ENCODE measurements at regions not wholly inside any gene's neighbourhood (a gene's known extent, or its start where the extent isn't known, plus 50 kb on each side); places are given as distances from the start of the nearest gene placed in this dataset.

DNA sequence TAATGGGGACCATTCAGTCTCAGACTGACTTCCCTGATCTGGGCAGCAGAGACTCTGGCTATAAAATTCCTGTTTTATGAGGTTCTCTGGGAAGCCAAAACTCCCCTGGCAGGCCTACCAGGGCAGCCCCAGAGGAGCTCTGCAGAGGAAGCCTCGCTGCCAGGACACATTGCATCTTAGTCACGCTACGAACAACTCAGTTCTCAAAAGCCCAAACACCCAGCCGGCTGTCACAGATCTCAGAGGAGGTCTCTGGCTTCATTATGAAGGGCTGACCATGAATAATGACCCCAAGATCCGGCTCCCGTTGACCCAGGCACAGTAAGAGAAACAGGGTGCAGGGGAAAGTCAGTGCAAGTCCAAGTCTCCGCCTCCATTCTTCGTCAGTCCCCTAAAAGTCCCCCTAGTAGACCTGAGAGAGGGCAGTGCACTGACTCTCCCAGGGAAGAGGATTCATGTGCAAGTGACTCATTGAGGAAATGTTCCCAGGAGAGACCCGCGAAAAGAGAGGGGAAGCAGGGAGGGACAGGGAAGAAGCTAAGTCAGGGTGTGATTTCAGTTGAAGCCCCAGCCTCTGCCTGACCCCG is 212.3 kb downstream of the CYP26B1 start:
- H3K36me3 ChIP-seq (ENCODE audit: control insufficient read depth, insufficient read depth, low read length), result no peaks in the 10 kb centered on the region
- no peak overlapping the region for H3K9ac ChIP-seq (ENCODE audit: low read length)
- H3K4me1 ChIP-seq (ENCODE audit: control insufficient read depth, insufficient read depth, low read length), result peaks cover 10% of the 10 kb centered on the region
- H3K27ac ChIP-seq (ENCODE audit: low read depth, low read length), result peak overlapping the region; percentile 51
- no peak overlapping the region for H3K4me3 ChIP-seq (ENCODE audit: low read length)
- no peaks in the 10 kb centered on the region for H3K27me3 ChIP-seq (ENCODE audit: control insufficient read depth, insufficient read depth, low read length)

DNA sequence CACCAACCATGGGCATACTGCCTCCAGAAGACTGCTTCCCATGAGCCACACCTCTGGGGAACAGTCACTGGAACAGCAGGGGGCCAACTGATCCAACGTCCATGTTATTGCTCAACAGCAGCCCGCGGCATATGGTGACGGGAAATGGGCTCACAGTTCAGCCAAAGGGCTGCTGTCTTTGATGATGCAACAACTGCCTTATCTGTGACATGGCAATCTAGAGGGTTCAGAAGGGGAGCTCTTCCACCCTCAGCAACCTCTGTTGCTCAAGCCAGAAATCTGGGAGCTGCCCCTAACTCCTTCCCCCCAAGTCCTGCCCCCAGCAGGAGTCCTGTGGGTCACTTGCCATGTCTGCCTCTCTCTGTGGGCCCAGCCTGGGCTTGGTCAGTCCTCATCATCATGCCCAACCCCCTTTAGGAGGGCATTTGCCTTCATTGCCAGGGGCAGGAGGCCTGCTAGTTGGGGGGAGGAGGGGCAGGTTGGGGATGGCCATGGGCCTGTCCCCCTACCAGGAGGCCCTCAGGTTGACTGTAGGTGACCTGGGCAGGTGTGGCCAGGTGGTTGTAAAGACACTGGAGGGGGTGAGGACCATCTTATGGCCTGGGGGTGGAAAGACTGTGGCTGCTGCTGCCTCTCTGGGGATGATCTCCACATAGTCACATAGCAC is 212.9 kb downstream of the CYP26B1 start:
- H3K27ac ChIP-seq (ENCODE audit: low read depth, low read length), result peak overlapping the region; percentile 51
- peaks cover 10% of the 10 kb centered on the region for H3K4me1 ChIP-seq (ENCODE audit: control insufficient read depth, insufficient read depth, low read length)
- H3K27me3 ChIP-seq (ENCODE audit: control insufficient read depth, insufficient read depth, low read length), result no peaks in the 10 kb centered on the region
- no peak overlapping the region for H3K9ac ChIP-seq (ENCODE audit: low read length)
- H3K36me3 ChIP-seq (ENCODE audit: control insufficient read depth, insufficient read depth, low read length), result no peaks in the 10 kb centered on the region
- H3K4me3 ChIP-seq (ENCODE audit: low read length), result no peak overlapping the region

DNA sequence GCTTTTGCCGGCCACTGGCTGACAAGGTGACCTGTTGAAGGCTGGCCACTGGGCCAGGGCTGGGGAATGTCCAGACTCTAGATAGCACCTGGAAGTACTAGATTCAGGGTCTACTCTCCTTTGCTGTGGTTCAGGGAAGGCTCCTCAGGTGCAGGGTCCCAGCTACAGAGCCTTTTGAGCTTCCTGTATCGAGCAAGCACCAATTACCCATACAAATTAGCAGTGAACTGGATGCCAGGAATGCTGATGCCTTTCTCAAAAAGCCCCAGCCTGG is 213.4 kb downstream of the CYP26B1 start:
- peaks cover 10% of the 10 kb centered on the region for H3K4me1 ChIP-seq (ENCODE audit: control insufficient read depth, insufficient read depth, low read length)
- H3K27ac ChIP-seq (ENCODE audit: low read depth, low read length), result no peak overlapping the region
- no peaks in the 10 kb centered on the region for H3K27me3 ChIP-seq (ENCODE audit: control insufficient read depth, insufficient read depth, low read length)
- H3K4me3 ChIP-seq (ENCODE audit: low read length), result no peak overlapping the region
- H3K9ac ChIP-seq (ENCODE audit: low read length), result no peak overlapping the region
- no peaks in the 10 kb centered on the region for H3K36me3 ChIP-seq (ENCODE audit: control insufficient read depth, insufficient read depth, low read length)

DNA sequence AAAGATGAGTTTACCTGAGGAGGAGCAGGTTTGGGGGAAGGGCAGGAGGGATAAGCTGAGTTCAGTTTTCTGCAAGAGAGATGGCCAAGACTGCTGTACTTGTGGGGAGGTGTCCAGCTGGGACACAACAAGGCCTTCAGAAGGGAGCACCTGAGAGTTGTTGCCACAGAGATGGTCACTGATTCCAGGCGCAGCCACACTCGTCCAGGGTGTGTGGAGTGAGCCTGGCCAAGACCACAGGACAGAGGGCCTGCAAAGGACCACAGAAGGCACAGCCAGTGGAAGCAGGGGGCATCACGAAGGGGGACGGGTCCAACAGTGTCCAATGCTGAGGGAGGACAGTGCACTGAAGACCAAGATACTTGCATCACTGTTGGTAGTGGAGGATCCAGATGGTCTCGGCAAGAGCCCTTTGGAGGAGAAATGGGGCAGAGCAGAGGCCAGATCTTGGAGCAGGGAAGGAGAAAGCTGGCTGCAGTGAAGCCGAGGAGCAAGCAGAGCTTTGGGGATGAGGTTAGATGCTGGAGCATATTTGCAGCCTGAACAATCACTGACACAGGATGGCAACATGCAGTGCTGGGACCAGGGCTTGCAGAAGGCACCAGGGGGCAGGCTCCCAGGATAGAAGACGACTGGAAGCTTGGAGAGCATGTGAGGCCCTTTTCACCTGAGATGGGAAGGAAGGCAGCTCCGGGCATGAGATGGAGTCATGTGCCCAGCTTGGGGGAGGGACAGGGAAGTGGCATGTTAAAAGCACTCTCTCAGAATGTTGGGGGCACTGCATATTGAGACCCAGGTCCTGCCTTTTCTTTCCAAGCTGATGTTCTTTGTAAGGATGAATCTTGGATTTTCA is 214.0 kb downstream of the CYP26B1 start:
- no peaks in the 10 kb centered on the region for H3K27me3 ChIP-seq (ENCODE audit: control insufficient read depth, insufficient read depth, low read length)
- peaks cover 10% of the 10 kb centered on the region for H3K4me1 ChIP-seq (ENCODE audit: control insufficient read depth, insufficient read depth, low read length)
- H3K9ac ChIP-seq (ENCODE audit: low read length), result no peak overlapping the region
- no peak overlapping the region for H3K4me3 ChIP-seq (ENCODE audit: low read length)
- H3K27ac ChIP-seq (ENCODE audit: low read depth, low read length), result no peak overlapping the region
- H3K36me3 ChIP-seq (ENCODE audit: control insufficient read depth, insufficient read depth, low read length), result no peaks in the 10 kb centered on the region

DNA sequence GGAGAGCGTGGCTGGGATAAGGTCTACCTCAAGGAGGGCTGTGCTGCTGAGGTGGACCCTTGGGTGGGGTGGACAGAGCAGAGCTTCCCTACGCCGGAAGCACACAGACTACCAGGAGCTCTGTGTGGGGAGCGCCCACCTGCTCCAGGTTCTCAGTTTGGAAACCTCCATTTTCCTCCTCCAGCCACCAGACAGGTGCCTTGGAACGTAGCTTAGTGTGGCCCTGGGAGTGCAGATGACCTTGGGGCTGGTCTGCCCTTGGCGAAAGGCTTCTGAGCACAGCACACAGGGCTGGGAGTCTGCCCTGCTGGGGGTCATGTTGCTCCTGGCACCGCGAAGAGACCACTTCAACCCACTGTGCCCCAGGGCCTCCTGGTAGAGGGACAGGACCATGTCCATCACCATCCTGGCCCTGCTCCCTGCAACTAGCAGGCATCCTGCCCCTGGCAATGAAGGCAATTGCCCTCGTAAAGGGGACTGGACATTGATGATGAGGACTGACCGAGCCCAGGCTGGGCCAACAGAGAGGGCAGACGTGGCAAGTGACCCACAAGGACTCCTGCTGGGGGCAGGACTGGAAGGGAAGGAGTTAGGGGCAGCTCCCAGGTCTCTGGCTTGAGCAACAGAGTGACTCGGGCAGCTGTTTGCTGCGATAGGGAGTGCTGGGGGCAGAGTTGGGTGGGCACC is 214.7 kb downstream of the CYP26B1 start:
- no peak overlapping the region for H3K9ac ChIP-seq (ENCODE audit: low read length)
- H3K4me1 ChIP-seq (ENCODE audit: control insufficient read depth, insufficient read depth, low read length), result peaks cover 10% of the 10 kb centered on the region
- no peak overlapping the region for H3K4me3 ChIP-seq (ENCODE audit: low read length)
- H3K36me3 ChIP-seq (ENCODE audit: control insufficient read depth, insufficient read depth, low read length), result no peaks in the 10 kb centered on the region
- H3K27me3 ChIP-seq (ENCODE audit: control insufficient read depth, insufficient read depth, low read length), result no peaks in the 10 kb centered on the region
- H3K27ac ChIP-seq (ENCODE audit: low read depth, low read length), result no peak overlapping the region

DNA sequence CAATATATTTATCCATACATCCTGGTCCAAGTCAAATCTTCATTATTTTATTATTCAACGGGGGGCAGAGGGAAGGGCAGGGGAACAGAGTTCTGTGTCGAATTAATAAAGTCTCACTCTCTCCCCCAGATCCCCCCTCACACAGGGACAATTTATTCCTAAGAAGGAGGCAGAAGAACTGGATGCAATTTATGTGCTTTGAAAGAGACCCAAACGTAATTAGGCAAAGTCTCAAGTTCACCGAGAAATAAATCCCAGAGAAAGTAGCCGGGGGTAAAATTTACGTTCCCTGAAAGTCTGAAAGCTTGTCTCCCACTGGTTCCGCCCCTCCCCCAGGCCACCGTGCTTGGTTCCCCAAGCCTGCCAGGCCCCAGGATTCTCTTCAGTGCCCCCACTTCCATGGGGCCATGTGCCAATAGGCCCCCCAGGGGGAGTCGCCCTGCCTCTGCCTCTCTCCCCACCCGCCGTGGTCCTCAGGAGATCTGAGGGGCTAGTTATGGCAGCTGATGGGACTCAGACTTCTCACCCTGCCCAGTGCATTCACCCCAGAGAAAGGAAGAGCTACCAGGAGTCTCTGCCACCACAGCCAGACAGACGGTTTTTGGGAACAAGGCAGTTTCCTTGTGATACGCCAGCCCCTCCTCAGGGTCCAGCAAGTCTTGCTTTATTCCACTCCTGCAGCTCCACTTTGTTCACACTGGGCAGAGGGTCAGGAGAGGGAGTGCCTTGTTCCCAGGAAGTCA is 215.5 kb downstream of the CYP26B1 start:
- Histone ChIP-seq H3K27me3 (ENCODE audit: control insufficient read depth, insufficient read depth, low read length) (no peaks in the 10 kb centered on the region), H3K9ac (ENCODE audit: low read length) (no peak overlapping the region), H3K27ac (ENCODE audit: low read depth, low read length) (no peak overlapping the region), H3K4me3 (ENCODE audit: low read length) (no peak overlapping the region), H3K36me3 (ENCODE audit: control insufficient read depth, insufficient read depth, low read length) (no peaks in the 10 kb centered on the region), H3K4me1 (ENCODE audit: control insufficient read depth, insufficient read depth, low read length) (peaks cover 10% of the 10 kb centered on the region)

DNA sequence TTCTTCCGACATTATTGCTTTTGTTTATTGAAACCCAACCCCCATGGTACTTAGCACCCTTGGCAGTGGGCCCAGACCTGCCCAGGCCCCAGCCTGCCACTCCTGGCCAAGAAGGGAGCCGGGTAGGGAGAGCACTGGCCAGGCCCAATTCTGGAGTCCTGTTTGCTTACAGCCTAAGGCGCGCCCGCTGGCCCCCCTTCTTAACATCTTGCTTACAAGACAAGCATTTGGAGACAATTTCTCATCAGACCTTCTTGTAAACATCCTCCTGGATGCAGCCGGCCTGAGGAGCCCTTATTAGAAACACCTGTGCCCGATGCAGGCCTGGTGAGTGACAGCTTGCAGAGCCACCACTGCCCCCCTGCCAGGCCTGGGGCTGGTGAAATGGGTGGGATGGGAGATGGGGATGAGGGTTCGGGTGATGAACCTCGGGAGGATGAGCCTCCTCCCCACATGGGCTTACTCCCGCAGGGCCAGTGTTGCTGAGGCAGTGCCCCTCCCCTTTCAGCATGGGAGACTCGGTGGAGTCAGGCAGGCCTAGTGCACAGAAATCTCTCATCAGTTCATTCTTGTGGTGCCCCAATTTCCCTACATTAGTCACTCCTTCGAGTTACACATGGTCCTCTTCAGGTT is 217.5 kb downstream of the CYP26B1 start:
- Histone ChIP-seq H3K9ac (ENCODE audit: low read length) (no peak overlapping the region), H3K27ac (ENCODE audit: low read depth, low read length) (no peak overlapping the region), H3K4me1 (ENCODE audit: control insufficient read depth, insufficient read depth, low read length) (peaks cover 7% of the 10 kb centered on the region)

DNA sequence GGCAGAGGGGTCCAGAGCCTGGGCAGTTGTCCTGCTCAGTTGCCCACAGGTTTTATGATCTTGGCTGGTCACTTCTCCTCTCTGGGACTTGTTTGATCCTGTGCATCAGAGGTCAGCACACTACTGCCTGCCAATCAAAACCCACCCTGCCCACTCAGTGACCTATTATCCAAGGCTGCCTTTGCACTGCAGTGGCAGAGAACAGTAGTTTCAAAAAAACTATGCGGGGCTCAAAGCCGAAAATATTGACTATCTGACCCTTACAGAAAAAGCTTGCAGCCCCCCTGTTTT is 218.2 kb downstream of the CYP26B1 start:
- H3K4me3 ChIP-seq (ENCODE audit: low read length), result no peak overlapping the region
- H3K9ac ChIP-seq (ENCODE audit: low read length), result no peak overlapping the region
- H3K27ac ChIP-seq (ENCODE audit: low read depth, low read length), result no peak overlapping the region
- no peaks in the 10 kb centered on the region for H3K27me3 ChIP-seq (ENCODE audit: control insufficient read depth, insufficient read depth, low read length)
- peaks cover 10% of the 10 kb centered on the region for H3K4me1 ChIP-seq (ENCODE audit: control insufficient read depth, insufficient read depth, low read length)
- no peaks in the 10 kb centered on the region for H3K36me3 ChIP-seq (ENCODE audit: control insufficient read depth, insufficient read depth, low read length)

More for the DNA sequence above, 217.5 kb downstream of the CYP26B1 start:
- Histone ChIP-seq H3K36me3 (ENCODE audit: control insufficient read depth, insufficient read depth, low read length) (no peaks in the 10 kb centered on the region), H3K27me3 (ENCODE audit: control insufficient read depth, insufficient read depth, low read length) (no peaks in the 10 kb centered on the region), H3K4me3 (ENCODE audit: low read length) (no peak overlapping the region)

DNA sequence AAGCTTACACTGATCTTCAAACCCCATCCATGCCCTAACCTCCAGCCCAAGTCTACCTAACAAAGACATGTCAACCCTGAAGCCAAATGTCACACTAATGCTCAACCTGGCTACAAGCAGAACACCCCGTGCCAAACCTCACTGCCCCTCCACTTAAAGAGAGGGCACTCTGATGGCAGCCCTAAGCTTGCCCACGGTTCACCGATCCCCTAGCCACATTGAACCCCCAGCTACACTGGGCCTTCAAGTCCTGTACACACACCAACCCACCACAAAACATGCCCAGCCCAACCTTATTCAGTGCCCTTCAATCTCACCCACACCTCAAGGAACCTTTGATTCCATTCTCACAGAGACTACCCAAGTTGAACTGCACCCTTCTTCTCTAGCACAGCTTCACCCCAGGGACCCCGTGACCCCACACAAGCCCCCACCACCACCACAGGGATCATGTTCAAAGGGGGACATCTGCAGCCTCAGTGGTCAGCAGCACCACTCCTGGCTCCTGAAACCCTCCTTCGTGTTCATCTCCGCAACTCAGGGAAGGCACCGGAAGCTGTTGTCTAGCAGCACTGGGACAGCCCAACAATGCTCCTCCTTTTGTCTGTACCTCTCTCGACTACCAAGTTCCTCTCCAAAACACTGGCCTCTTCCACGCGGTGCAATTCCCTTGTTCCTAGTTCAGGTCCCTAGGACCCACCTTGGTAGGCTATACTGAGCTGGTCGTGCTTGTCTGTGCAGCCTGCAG is 218.8 kb downstream of the CYP26B1 start:
- Histone ChIP-seq H3K4me1 (ENCODE audit: control insufficient read depth, insufficient read depth, low read length) (peaks cover 12% of the 10 kb centered on the region), H3K27ac (ENCODE audit: low read depth, low read length) (no peak overlapping the region), H3K9ac (ENCODE audit: low read length) (no peak overlapping the region), H3K4me3 (ENCODE audit: low read length) (no peak overlapping the region), H3K36me3 (ENCODE audit: control insufficient read depth, insufficient read depth, low read length) (no peaks in the 10 kb centered on the region), H3K27me3 (ENCODE audit: control insufficient read depth, insufficient read depth, low read length) (no peaks in the 10 kb centered on the region)

DNA sequence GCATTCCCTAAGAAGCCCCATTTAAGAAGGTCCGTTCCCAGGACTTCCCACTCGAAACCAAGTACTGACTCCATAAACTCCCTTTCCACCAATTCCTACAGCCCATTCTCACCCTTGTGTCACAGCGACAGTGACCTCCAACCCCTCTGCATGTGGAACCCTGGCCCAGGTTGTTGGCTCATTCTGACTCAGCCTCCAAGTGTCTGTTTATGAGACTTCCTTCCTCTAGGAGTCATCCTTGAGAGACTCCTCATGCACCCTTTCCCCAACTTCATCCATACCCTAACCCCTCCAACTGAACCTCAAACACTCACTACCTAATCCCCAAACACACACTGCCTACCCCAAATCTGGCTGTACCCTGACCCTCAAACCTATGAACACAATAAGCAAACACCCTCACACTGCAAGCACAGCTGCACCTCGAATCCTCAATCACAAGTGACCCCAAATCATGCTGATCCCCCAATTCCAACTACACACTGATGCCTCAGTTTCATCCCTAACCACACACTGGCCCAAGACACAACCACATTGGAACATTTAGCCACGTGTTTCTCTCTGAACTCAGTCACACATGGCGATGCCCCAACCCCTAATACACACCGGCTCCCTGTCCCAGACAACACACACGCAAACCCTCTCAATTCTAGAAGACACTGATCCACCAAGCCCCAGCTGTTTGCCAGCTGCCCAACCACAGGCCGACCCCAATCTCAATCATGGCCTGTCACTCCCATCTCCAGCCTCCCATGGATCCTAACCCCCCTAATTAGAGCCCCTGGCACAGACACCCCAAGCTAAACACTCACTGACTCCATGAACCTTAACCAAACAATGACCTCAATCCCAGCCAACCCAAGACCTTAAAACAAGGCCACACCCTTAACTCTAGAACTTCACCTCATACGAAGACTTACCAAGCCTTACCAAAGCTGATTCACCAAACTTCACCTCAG is 219.6 kb downstream of the CYP26B1 start:
- no peak overlapping the region for H3K27ac ChIP-seq (ENCODE audit: low read depth, low read length)
- H3K9ac ChIP-seq (ENCODE audit: low read length), result no peak overlapping the region
- no peaks in the 10 kb centered on the region for H3K27me3 ChIP-seq (ENCODE audit: control insufficient read depth, insufficient read depth, low read length)
- H3K4me3 ChIP-seq (ENCODE audit: low read length), result no peak overlapping the region
- peaks cover 12% of the 10 kb centered on the region for H3K4me1 ChIP-seq (ENCODE audit: control insufficient read depth, insufficient read depth, low read length)
- no peaks in the 10 kb centered on the region for H3K36me3 ChIP-seq (ENCODE audit: control insufficient read depth, insufficient read depth, low read length)

All from rectal smooth muscle tissue (tissue), 1 donor.